ENCODE measurements at regions not wholly inside any gene's neighbourhood (a gene's known extent, or its start where the extent isn't known, plus 50 kb on each side); places are given as distances from the start of the nearest gene placed in this dataset.

DNA sequence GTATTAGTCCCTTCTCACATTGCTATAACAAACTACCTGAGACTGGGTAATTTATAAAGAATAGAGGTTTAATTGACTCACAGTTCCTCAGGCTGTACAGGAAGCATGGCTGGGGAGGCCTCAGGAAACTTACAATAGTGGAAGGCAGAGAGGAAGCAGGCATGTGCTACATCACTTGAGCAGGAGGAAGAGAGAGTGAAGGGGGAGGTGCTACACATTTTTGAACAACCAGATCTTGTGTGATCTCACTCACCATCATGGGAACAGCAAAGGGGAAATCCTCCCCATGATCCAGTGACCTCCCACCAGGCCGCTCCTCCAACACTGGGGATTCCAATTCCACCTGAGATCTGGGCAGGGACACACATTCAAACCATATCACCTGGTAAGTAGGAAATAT lies 630.6 kb downstream of the QKI start:
- TF ChIP-seq, protein P1, sequence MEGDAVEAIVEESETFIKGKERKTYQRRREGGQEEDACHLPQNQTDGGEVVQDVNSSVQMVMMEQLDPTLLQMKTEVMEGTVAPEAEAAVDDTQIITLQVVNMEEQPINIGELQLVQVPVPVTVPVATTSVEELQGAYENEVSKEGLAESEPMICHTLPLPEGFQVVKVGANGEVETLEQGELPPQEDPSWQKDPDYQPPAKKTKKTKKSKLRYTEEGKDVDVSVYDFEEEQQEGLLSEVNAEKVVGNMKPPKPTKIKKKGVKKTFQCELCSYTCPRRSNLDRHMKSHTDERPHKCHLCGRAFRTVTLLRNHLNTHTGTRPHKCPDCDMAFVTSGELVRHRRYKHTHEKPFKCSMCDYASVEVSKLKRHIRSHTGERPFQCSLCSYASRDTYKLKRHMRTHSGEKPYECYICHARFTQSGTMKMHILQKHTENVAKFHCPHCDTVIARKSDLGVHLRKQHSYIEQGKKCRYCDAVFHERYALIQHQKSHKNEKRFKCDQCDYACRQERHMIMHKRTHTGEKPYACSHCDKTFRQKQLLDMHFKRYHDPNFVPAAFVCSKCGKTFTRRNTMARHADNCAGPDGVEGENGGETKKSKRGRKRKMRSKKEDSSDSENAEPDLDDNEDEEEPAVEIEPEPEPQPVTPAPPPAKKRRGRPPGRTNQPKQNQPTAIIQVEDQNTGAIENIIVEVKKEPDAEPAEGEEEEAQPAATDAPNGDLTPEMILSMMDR (optimal IDR thresholded peaks at IDR 0.05 in 1 of 3, IDR thresholded peaks at IDR 0.05 in 1 of 3, conservative IDR thresholded peaks at IDR 0.05 in 1 of 3; ENCODE audit: extremely low read depth in 1 of 3, insufficient read depth in 2 of 3, low read length in 3 of 3): no peak
- no peak for TF ChIP-seq EZH2 (IDR thresholded peaks at IDR 0.05; ENCODE audit: low read length)

Measured in keratinocyte (primary cell).